ENCODE measurements at regions not wholly inside any gene's neighbourhood (a gene's known extent, or its start where the extent isn't known, plus 50 kb on each side); places are given as distances from the start of the nearest gene placed in this dataset.

GRCh38 chr11:115737875-115738274 lies 233.7 kb upstream of the CADM1 start:
- no peak overlapping the region for H3K27ac Mint-ChIP-seq (ENCODE audit: unreplicated experiment)
- no peak for DNase-seq (ENCODE audit: low spot score)
- no peak for TF ChIP-seq CTCF (IDR thresholded peaks at IDR 0.05; ENCODE audit: unreplicated experiment)
- no peaks in the 10 kb centered on the region for H3K36me3 Mint-ChIP-seq (ENCODE audit: low read depth, unreplicated experiment)
- peaks cover 16% of the 10 kb centered on the region for H3K4me1 Mint-ChIP-seq (ENCODE audit: unreplicated experiment)
- H3K27me3 Mint-ChIP-seq (ENCODE audit: unreplicated experiment), result peaks cover 3% of the 10 kb centered on the region
- H3K4me3 Mint-ChIP-seq (ENCODE audit: unreplicated experiment), result no peak overlapping the region
- H3K9me3 Mint-ChIP-seq (ENCODE audit: unreplicated experiment), result no peaks in the 10 kb centered on the region

GRCh38 chr11:115736146-115736545 lies 231.9 kb upstream of the CADM1 start:
- TF ChIP-seq CTCF (IDR thresholded peaks at IDR 0.05; ENCODE audit: unreplicated experiment), result no peak
- no peak for DNase-seq (ENCODE audit: low spot score)
- H3K4me1 Mint-ChIP-seq (ENCODE audit: unreplicated experiment), result peaks cover 16% of the 10 kb centered on the region
- H3K27ac Mint-ChIP-seq (ENCODE audit: unreplicated experiment), result no peak overlapping the region
- H3K27me3 Mint-ChIP-seq (ENCODE audit: unreplicated experiment), result no peaks in the 10 kb centered on the region
- H3K36me3 Mint-ChIP-seq (ENCODE audit: low read depth, unreplicated experiment), result no peaks in the 10 kb centered on the region
- no peaks in the 10 kb centered on the region for H3K9me3 Mint-ChIP-seq (ENCODE audit: unreplicated experiment)
- H3K4me3 Mint-ChIP-seq (ENCODE audit: unreplicated experiment), result no peak overlapping the region

GRCh38 chr11:115724666-115725065 lies 220.5 kb upstream of the CADM1 start:
- DNase-seq (ENCODE audit: low spot score), result no peak
- Mint-ChIP-seq H3K36me3 (ENCODE audit: low read depth, unreplicated experiment) (no peaks in the 10 kb centered on the region), H3K27me3 (ENCODE audit: unreplicated experiment) (no peaks in the 10 kb centered on the region), H3K4me1 (ENCODE audit: unreplicated experiment) (peaks cover 4% of the 10 kb centered on the region), H3K27ac (ENCODE audit: unreplicated experiment) (no peak overlapping the region), H3K9me3 (ENCODE audit: unreplicated experiment) (no peaks in the 10 kb centered on the region), H3K4me3 (ENCODE audit: unreplicated experiment) (no peak overlapping the region)
- TF ChIP-seq CTCF (IDR thresholded peaks at IDR 0.05; ENCODE audit: unreplicated experiment), result no peak

GRCh38 chr11:115722711-115723110 lies 218.5 kb upstream of the CADM1 start:
- no peak overlapping the region for H3K4me3 Mint-ChIP-seq (ENCODE audit: unreplicated experiment)
- peaks cover 4% of the 10 kb centered on the region for H3K4me1 Mint-ChIP-seq (ENCODE audit: unreplicated experiment)
- H3K9me3 Mint-ChIP-seq (ENCODE audit: unreplicated experiment), result no peaks in the 10 kb centered on the region
- no peak for DNase-seq (ENCODE audit: low spot score)
- no peak for TF ChIP-seq CTCF (IDR thresholded peaks at IDR 0.05; ENCODE audit: unreplicated experiment)
- H3K27ac Mint-ChIP-seq (ENCODE audit: unreplicated experiment), result no peak overlapping the region
- no peaks in the 10 kb centered on the region for H3K36me3 Mint-ChIP-seq (ENCODE audit: low read depth, unreplicated experiment)
- H3K27me3 Mint-ChIP-seq (ENCODE audit: unreplicated experiment), result no peaks in the 10 kb centered on the region

GRCh38 chr11:115721296-115721995 lies 217.2 kb upstream of the CADM1 start:
- H3K27ac Mint-ChIP-seq (ENCODE audit: unreplicated experiment), result no peak overlapping the region
- no peaks in the 10 kb centered on the region for H3K9me3 Mint-ChIP-seq (ENCODE audit: unreplicated experiment)
- no peak for DNase-seq (ENCODE audit: low spot score)
- no peak overlapping the region for H3K4me3 Mint-ChIP-seq (ENCODE audit: unreplicated experiment)
- H3K4me1 Mint-ChIP-seq (ENCODE audit: unreplicated experiment), result peaks cover 3% of the 10 kb centered on the region
- no peak for TF ChIP-seq CTCF (IDR thresholded peaks at IDR 0.05; ENCODE audit: unreplicated experiment)
- no peaks in the 10 kb centered on the region for H3K36me3 Mint-ChIP-seq (ENCODE audit: low read depth, unreplicated experiment)
- no peaks in the 10 kb centered on the region for H3K27me3 Mint-ChIP-seq (ENCODE audit: unreplicated experiment)

Measured in endothelial cell (in vitro differentiated cells).